Suprapubic skin (tissue), 4 donors: ENCODE measurements at regions not wholly inside any gene's neighbourhood (a gene's known extent, or its start where the extent isn't known, plus 50 kb on each side); places are given as distances from the start of the nearest gene placed in this dataset.

Source experiments
- DNase-seq, 2 donors: peaks; one replicate each; pipeline ENCODE4 v3.0.0-alpha.2; 2019; ENCODE audit warnings: low spot score in 2 of 2
- H3K27ac ChIP-seq: fragments of 200-600 bp; sonication (generic); one replicate; pipeline ENCODE4 v1.5.1; 2019
- H3K27me3 ChIP-seq: fragments of 200-600 bp; sonication (generic); one replicate; pipeline ENCODE4 v1.5.1; 2019
- H3K36me3 ChIP-seq: fragments of 200-600 bp; sonication (generic); one replicate; pipeline ENCODE4 v1.5.1; 2019
- H3K4me1 ChIP-seq: fragments of 200-600 bp; sonication (generic); one replicate; pipeline ENCODE4 v1.5.1; 2019
- H3K4me3 ChIP-seq: fragments of 200-600 bp; sonication (generic); one replicate; pipeline ENCODE4 v1.5.1; 2019; ENCODE audit warnings: mild to moderate bottlenecking
- H3K9me3 ChIP-seq: fragments of 200-600 bp; sonication (generic); one replicate; pipeline ENCODE4 v1.5.1; 2019
- CTCF ChIP-seq, 2 donors: fragments of 200-600 bp in 1 of 2; fragments of 450-650 bp in 1 of 2; sonication (generic) in 1 of 2; IDR thresholded peaks; one replicate each; pipeline ENCODE4 v1.5.1; 2016 to 2019; ENCODE audit warnings: antibody characterized with exemption in 2 of 2, mild to moderate bottlenecking in 1 of 2, moderate library complexity in 1 of 2
- EP300 ChIP-seq: sonication (generic); formaldehyde crosslinking; IDR thresholded peaks from one replicate; pipeline ENCODE4 v1.6.1; 2017; ENCODE audit warnings: antibody characterized with exemption
- POLR2A ChIP-seq, 2 donors: fragments of 450-650 bp; IDR thresholded peaks; one replicate each; pipeline ENCODE4 v1.6.1; 2017; ENCODE audit warnings: antibody characterized with exemption in 2 of 2, mild to moderate bottlenecking in 2 of 2, moderate library complexity in 2 of 2
- POLR2AphosphoS5 ChIP-seq, 3 donors: sonication (generic); formaldehyde crosslinking; IDR thresholded peaks; one replicate each; pipeline ENCODE4 v1.6.1; 2017; ENCODE audit warnings: antibody characterized with exemption in 3 of 3
- WGBS: methylation state at CpG from one replicate; pipeline ENCODE4 v1.1.5; 2018; 5-methylcytosine and 5-hydroxymethylcytosine counted together

GRCh38 chr12:93144109-93144508 is 215.0 kb upstream of the EEA1 start:
- no peaks in the 10 kb centered on the region for H3K36me3 ChIP-seq
- H3K4me1 ChIP-seq, result peaks cover 6% of the 10 kb centered on the region
- no peak overlapping the region for H3K4me3 ChIP-seq
- no peaks in the 10 kb centered on the region for H3K27me3 ChIP-seq
- no peaks in the 10 kb centered on the region for H3K9me3 ChIP-seq
- no peak for TF ChIP-seq POLR2AphosphoS5 (IDR thresholded peaks at IDR 0.05)
- no peak for TF ChIP-seq POLR2A (IDR thresholded peaks at IDR 0.05)
- TF ChIP-seq CTCF (IDR thresholded peaks at IDR 0.05), result no peak
- TF ChIP-seq EP300, result no peak
- DNase-seq, result no peak
- 79% methylated on average over 2 of the region's 2 CpGs for WGBS
- H3K27ac ChIP-seq, result no peak overlapping the region

- whole genome bisulfite sequencing, result 50% methylated on average over 5 of the region's 5 CpGs
- Histone ChIP-seq H3K36me3 (no peaks in the 10 kb centered on the region), H3K4me3 (no peak overlapping the region), H3K4me1 (peaks cover 6% of the 10 kb centered on the region), H3K9me3 (no peaks in the 10 kb centered on the region), H3K27ac (no peak overlapping the region), H3K27me3 (no peaks in the 10 kb centered on the region)
- no peak for TF ChIP-seq EP300
- no peak for TF ChIP-seq POLR2AphosphoS5 (IDR thresholded peaks at IDR 0.05)
- no peak for TF ChIP-seq CTCF (IDR thresholded peaks at IDR 0.05)
- TF ChIP-seq POLR2A (IDR thresholded peaks at IDR 0.05), result no peak
- DNase-seq, result no peak
Observed at GRCh38 chr12:93145086-93145485, 216.0 kb upstream of the EEA1 start.

- DNase-seq, result no peak
- Histone ChIP-seq H3K27me3 (no peaks in the 10 kb centered on the region), H3K36me3 (no peaks in the 10 kb centered on the region), H3K4me1 (peaks cover 6% of the 10 kb centered on the region), H3K9me3 (no peaks in the 10 kb centered on the region), H3K4me3 (no peak overlapping the region), H3K27ac (no peak overlapping the region)
- TF ChIP-seq CTCF (IDR thresholded peaks at IDR 0.05) (no peak), POLR2A (IDR thresholded peaks at IDR 0.05) (no peak), EP300 (no peak), POLR2AphosphoS5 (IDR thresholded peaks at IDR 0.05) (no peak)
- 92% methylated on average over 4 of the region's 4 CpGs for WGBS
Observed at GRCh38 chr12:93146263-93146939, 217.3 kb upstream of the EEA1 start.

GRCh38 chr12:93146970-93147369 is 217.9 kb upstream of the EEA1 start:
- H3K27ac ChIP-seq, result no peak overlapping the region
- H3K36me3 ChIP-seq, result no peaks in the 10 kb centered on the region
- DNase-seq, result no peak
- H3K4me1 ChIP-seq, result peaks cover 6% of the 10 kb centered on the region
- no peaks in the 10 kb centered on the region for H3K9me3 ChIP-seq
- H3K4me3 ChIP-seq, result no peak overlapping the region
- TF ChIP-seq POLR2A (IDR thresholded peaks at IDR 0.05), result no peak
- TF ChIP-seq POLR2AphosphoS5 (IDR thresholded peaks at IDR 0.05), result no peak
- TF ChIP-seq CTCF (IDR thresholded peaks at IDR 0.05), result no peak
- TF ChIP-seq EP300, result no peak
- H3K27me3 ChIP-seq, result no peaks in the 10 kb centered on the region

GRCh38 chr12:93148412-93148811 is 219.3 kb upstream of the EEA1 start:
- TF ChIP-seq CTCF (IDR thresholded peaks at IDR 0.05), result no peak
- TF ChIP-seq EP300, result no peak
- TF ChIP-seq POLR2AphosphoS5 (IDR thresholded peaks at IDR 0.05), result no peak
- no peak for TF ChIP-seq POLR2A (IDR thresholded peaks at IDR 0.05)
- no peaks in the 10 kb centered on the region for H3K36me3 ChIP-seq
- no peaks in the 10 kb centered on the region for H3K9me3 ChIP-seq
- H3K27ac ChIP-seq, result no peak overlapping the region
- no peak for DNase-seq
- H3K27me3 ChIP-seq, result no peaks in the 10 kb centered on the region
- 65% methylated on average over 3 of the region's 3 CpGs for WGBS
- peaks cover 6% of the 10 kb centered on the region for H3K4me1 ChIP-seq
- no peak overlapping the region for H3K4me3 ChIP-seq
